ENCODE measurements at regions not wholly inside any gene's neighbourhood (a gene's known extent, or its start where the extent isn't known, plus 50 kb on each side); places are given as distances from the start of the nearest gene placed in this dataset.

DNA sequence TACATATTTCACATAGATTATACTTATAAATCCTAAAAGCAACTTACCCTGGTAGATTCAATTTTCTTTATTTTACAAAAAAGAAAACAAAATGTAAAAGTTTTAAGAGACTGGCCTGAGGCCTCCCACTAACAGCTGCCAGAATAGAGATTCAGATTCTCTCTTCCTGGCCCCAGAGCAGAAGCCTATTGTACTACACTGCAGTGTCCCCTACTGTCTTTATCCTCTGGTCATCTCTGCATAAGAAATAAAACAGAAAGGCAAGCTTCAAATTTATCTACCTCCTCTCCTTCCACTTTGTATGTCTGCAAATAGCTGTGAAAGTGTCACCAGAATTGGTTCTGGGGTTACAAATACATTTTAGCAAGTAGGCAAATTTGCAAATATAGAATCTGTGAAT, 1004.1 kb upstream of the PCDH9 start:
- no peaks in the 10 kb centered on the region for H3K27me3 ChIP-seq (ENCODE audit: insufficient read depth, low read length)
- no peaks in the 10 kb centered on the region for H3K9me3 ChIP-seq (ENCODE audit: low read length)
- H3K4me1 ChIP-seq (ENCODE audit: insufficient read depth, low read length) = peaks cover 9% of the 10 kb centered on the region
- H3K36me3 ChIP-seq (ENCODE audit: insufficient read depth, low read length) = no peaks in the 10 kb centered on the region
- peak overlapping the region; percentile 81 for H2AFZ ChIP-seq (ENCODE audit: low read depth, low read length)
- H3K4me3 ChIP-seq (ENCODE audit: low read length) = no peak overlapping the region

DNA sequence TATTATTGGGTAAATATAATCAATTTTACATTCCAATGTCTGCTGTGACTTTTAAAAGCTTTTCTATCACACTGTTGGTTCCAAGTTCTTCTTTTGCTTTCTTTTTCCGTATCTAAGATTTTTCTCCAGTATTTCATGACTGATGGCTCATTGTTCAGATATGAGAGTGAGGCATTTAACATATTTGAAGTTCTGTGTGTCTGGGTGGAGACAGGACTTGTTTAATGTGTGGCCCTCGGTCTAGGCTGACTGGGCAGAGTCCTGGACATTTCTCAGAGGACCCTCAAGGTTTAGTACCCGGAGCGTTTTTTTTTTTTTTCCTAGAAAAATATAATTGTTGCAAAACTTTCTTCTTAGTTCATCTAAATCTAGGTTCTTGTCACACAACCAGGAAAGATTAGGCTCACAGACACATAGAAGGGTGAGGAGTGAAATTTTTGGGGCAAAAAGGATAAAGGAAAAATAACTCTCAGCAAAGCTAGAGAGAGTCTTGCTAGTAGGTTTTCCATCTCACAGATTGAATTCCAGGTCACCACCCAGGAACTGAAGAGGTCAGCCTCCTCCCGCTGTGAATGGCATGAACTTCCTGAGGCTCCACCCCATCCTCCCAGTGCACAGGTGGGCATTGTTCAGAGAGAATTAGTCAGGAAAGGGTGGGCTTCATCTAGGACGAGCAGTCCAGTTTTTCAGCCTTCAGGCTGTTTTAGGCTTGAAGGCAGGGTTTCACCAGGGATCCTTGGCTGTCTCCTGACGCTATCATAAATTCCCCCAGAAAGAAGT, 1002.4 kb upstream of the PCDH9 start:
- no peak overlapping the region for H2AFZ ChIP-seq (ENCODE audit: low read depth, low read length)
- no peaks in the 10 kb centered on the region for H3K27me3 ChIP-seq (ENCODE audit: insufficient read depth, low read length)

DNA sequence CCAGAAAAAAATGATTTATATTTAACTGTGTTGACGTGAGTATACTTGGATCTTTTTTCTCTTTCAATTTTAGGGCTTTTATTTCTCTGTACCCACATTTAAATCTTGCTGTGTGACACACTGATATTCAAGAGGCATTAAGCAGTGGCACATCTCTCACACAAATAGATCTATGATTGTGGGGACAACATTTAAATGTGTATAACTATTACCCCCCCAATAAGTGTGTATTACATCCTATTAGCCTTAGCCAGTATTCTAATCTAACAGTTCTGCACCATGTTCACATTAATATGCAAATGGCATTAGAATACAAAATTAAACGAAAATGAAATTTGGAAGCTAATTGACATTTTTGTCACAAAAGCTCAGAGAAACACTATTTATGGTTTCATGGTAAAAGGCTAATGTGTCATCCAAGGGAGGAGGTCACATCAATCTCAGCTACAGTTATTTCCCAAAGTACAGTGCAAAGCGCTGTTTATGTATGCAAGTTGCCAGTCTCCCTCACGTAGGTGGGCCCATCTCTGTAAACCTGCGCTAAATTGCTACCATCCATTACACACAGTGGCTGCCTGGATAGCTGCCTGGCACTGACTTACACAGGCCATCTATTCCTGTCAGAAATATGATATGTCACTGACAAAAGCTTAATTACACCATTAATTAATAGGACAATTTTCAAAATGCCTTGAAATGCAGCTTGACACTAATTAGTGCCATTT, 984.7 kb upstream of the PCDH9 start:
- Histone ChIP-seq H3K4me1 (ENCODE audit: insufficient read depth, low read length) (no peaks in the 10 kb centered on the region), H3K36me3 (ENCODE audit: insufficient read depth, low read length) (no peaks in the 10 kb centered on the region), H2AFZ (ENCODE audit: low read depth, low read length) (no peak overlapping the region), H3K27me3 (ENCODE audit: insufficient read depth, low read length) (no peaks in the 10 kb centered on the region), H3K9me3 (ENCODE audit: low read length) (no peaks in the 10 kb centered on the region), H3K4me3 (ENCODE audit: low read length) (no peak overlapping the region)

More for the DNA sequence above, 1002.4 kb upstream of the PCDH9 start:
- H3K9me3 ChIP-seq (ENCODE audit: low read length) = no peaks in the 10 kb centered on the region
- peaks cover 9% of the 10 kb centered on the region for H3K4me1 ChIP-seq (ENCODE audit: insufficient read depth, low read length)
- H3K4me3 ChIP-seq (ENCODE audit: low read length) = no peak overlapping the region
- no peaks in the 10 kb centered on the region for H3K36me3 ChIP-seq (ENCODE audit: insufficient read depth, low read length)

DNA sequence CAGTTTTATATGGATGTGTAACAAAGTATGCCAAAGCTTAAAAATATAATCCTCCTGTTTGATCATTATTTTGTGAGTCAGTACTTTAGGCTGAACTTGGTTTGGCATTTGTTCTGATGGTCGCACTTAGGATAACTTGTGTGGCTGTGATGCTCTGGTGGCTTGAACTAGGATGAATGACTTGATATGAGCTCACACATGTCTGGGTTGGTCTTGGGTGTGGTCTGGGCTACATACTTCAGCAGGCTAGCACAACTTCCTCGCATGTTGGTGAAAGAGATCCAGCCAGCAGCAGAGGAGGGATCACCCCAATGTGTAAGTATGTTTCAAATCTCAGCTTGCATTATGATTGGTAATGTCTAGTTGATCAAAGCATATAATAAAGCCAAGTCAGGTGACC, 969.1 kb upstream of the PCDH9 start:
- H3K4me1 ChIP-seq (ENCODE audit: insufficient read depth, low read length) = no peaks in the 10 kb centered on the region
- H3K4me3 ChIP-seq (ENCODE audit: low read length) = no peak overlapping the region
- no peaks in the 10 kb centered on the region for H3K27me3 ChIP-seq (ENCODE audit: insufficient read depth, low read length)
- no peaks in the 10 kb centered on the region for H3K9me3 ChIP-seq (ENCODE audit: low read length)
- no peak overlapping the region for H2AFZ ChIP-seq (ENCODE audit: low read depth, low read length)
- no peaks in the 10 kb centered on the region for H3K36me3 ChIP-seq (ENCODE audit: insufficient read depth, low read length)

DNA sequence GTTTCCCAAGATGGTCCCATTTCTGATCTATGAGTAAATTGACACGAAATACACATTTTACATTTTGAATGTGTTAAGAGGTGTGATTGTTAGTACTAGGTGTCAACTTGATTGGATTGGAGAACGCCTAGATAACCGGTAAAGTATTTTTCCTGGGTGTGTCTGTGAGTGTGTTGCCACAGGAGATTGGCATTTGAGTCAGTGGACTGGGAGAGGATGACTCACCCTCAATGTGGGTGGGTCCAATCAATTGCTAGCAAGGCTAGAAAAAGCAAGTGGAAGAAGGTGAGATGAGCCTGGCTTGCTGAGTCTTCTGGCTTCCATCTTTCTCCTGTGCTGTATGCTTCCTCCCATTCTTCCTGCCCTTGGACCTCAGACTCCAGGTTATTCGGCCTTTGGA, 960.7 kb upstream of the PCDH9 start:
- Histone ChIP-seq H3K4me3 (ENCODE audit: low read length) (no peak overlapping the region), H3K27me3 (ENCODE audit: insufficient read depth, low read length) (no peaks in the 10 kb centered on the region), H2AFZ (ENCODE audit: low read depth, low read length) (no peak overlapping the region), H3K4me1 (ENCODE audit: insufficient read depth, low read length) (no peaks in the 10 kb centered on the region), H3K36me3 (ENCODE audit: insufficient read depth, low read length) (no peaks in the 10 kb centered on the region), H3K9me3 (ENCODE audit: low read length) (no peaks in the 10 kb centered on the region)

DNA sequence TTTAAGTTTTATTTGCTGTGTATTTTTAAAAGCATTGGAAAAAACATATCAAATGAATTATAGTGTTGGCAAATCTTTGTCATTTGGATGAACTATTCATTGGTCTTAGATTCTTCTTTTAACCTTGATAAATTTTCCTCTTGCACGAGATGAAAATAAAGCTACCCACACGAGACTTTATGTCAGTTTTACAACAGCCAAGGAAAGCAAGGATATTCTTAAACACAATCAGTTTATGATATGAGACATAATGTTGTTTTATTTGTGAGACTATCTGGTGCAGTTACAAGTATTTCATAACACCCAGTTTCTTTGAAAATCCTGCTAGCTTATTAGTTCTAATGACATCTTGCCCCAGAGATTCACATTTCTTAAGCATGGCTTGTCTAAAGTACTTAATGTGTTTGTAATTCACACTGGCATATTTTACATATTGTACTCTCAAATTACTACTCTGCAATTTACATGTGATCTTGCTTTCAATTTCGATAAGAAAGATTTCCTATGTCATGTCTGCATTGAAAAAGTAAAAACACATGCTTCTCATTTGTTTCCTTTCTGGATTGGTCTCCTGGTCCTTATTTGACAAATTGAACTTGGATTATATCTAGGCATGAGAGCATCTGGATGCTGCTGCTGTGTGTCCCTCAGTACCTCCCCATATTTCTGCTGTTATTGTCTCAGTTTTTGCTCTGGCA, 955.5 kb upstream of the PCDH9 start:
- H3K27me3 ChIP-seq (ENCODE audit: insufficient read depth, low read length) = no peaks in the 10 kb centered on the region
- no peaks in the 10 kb centered on the region for H3K9me3 ChIP-seq (ENCODE audit: low read length)
- H3K4me3 ChIP-seq (ENCODE audit: low read length) = no peak overlapping the region
- H2AFZ ChIP-seq (ENCODE audit: low read depth, low read length) = peak overlapping the region; percentile 67
- no peaks in the 10 kb centered on the region for H3K4me1 ChIP-seq (ENCODE audit: insufficient read depth, low read length)
- no peaks in the 10 kb centered on the region for H3K36me3 ChIP-seq (ENCODE audit: insufficient read depth, low read length)

DNA sequence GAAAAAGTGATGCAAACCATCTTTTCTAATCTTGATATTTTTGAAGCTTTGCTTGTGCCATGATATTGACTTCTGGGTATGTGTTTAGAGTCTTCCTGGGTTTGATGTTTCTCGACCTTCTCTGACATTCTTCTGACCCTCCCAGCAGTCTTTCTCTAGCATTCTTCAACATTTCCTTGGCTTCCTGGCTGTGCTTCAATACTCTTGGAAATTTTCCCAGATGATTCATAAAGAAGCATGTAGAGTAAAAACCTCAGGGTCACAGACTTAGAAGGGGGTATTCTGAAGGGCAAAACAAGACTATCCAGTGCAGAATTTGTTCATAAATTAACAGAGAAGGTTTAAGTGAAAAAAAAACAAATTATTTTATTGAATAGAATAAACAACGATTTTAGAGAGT, 946.3 kb upstream of the PCDH9 start:
- Histone ChIP-seq H3K4me3 (ENCODE audit: low read length) (no peak overlapping the region), H3K9me3 (ENCODE audit: low read length) (peaks cover 1% of the 10 kb centered on the region), H3K4me1 (ENCODE audit: insufficient read depth, low read length) (peaks cover 11% of the 10 kb centered on the region), H3K36me3 (ENCODE audit: insufficient read depth, low read length) (no peaks in the 10 kb centered on the region), H2AFZ (ENCODE audit: low read depth, low read length) (no peak overlapping the region), H3K27me3 (ENCODE audit: insufficient read depth, low read length) (no peaks in the 10 kb centered on the region)

DNA sequence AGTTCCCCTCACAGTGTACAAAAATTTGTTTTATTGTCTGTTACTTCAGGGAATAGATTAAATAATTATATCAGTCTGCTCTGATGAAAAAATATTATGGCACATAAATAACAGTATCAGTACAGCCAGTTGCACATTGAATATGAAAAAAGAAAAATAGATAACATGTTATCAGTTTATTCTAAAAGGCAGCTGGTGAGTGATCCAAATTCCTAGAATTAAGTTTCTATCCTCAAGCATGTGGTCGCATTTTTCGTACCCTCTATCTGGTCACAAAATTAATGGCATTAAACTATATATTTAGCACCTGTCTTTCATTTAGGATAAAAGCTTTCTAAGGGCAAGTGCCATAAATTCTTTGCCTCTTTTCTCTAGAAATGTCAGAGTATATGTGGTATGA, 944.8 kb upstream of the PCDH9 start:
- H3K4me1 ChIP-seq (ENCODE audit: insufficient read depth, low read length) = peaks cover 11% of the 10 kb centered on the region
- H3K27me3 ChIP-seq (ENCODE audit: insufficient read depth, low read length) = no peaks in the 10 kb centered on the region
- no peaks in the 10 kb centered on the region for H3K36me3 ChIP-seq (ENCODE audit: insufficient read depth, low read length)
- H3K4me3 ChIP-seq (ENCODE audit: low read length) = no peak overlapping the region
- H2AFZ ChIP-seq (ENCODE audit: low read depth, low read length) = no peak overlapping the region
- peaks cover 1% of the 10 kb centered on the region for H3K9me3 ChIP-seq (ENCODE audit: low read length)

DNA sequence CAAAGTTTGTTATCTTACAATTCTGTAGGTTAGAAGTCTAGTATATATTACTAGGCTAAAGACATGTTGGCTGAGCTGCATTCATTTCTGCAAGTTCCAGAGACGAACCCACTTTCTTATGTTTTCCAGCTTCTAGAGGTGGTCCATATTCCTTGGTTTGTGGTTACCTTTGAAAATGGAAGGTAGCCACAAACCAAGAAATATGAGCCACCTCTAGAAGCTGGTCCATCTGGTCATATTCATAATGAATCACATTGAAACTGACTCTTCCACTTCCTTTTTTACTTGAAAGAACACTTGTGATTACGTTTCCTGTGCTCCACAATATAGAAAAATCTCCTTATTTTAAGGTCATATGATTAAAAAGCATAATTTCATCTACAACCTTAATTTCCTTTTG, 943.0 kb upstream of the PCDH9 start:
- H3K9me3 ChIP-seq (ENCODE audit: low read length) = no peaks in the 10 kb centered on the region
- H3K27me3 ChIP-seq (ENCODE audit: insufficient read depth, low read length) = no peaks in the 10 kb centered on the region
- no peaks in the 10 kb centered on the region for H3K36me3 ChIP-seq (ENCODE audit: insufficient read depth, low read length)
- H3K4me3 ChIP-seq (ENCODE audit: low read length) = no peak overlapping the region
- peaks cover 11% of the 10 kb centered on the region for H3K4me1 ChIP-seq (ENCODE audit: insufficient read depth, low read length)
- H2AFZ ChIP-seq (ENCODE audit: low read depth, low read length) = peak overlapping the region; percentile 38

DNA sequence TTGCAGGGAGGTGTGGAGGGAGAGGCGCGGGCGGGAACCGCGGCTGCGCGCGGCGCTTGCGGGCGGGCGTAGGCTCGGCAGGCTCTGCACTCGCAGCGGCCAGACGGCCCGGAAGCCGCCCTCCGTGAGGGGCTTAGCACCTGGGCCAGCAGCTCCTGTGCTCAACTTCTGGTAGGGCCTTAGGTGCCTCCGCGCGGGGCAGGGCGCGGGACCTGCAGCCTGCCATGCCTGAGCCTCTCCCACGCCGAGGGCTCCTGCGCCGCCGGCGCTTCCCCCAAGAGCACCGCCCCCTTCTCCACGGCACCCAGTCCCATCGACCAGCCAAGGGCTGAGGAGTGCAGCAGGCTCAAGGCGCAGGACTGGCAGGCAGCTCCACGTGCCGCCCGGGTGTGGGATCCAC, 940.8 kb upstream of the PCDH9 start:
- no peaks in the 10 kb centered on the region for H3K27me3 ChIP-seq (ENCODE audit: insufficient read depth, low read length)
- H3K4me1 ChIP-seq (ENCODE audit: insufficient read depth, low read length) = no peaks in the 10 kb centered on the region
- no peaks in the 10 kb centered on the region for H3K36me3 ChIP-seq (ENCODE audit: insufficient read depth, low read length)
- H3K9me3 ChIP-seq (ENCODE audit: low read length) = no peaks in the 10 kb centered on the region
- no peak overlapping the region for H2AFZ ChIP-seq (ENCODE audit: low read depth, low read length)
- no peak overlapping the region for H3K4me3 ChIP-seq (ENCODE audit: low read length)

DNA sequence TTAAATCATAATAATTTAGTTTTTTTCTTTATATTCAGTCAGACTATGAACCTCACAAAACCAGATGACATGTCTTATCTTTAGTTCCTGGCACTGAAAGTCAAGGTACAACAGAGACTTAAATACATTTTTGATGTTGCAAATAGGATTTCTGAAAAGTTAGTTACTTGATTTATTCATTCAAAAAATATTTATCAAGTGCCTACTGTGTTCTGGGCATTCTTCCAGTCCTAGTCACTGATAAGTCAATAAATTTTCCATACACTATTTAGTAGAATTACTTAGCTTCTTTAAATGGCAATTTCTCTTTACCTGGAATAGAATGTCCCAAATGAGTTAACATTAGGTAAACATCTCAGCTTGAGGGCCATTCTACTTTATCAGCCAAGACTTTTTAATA, 938.3 kb upstream of the PCDH9 start:
- Histone ChIP-seq H3K27me3 (ENCODE audit: insufficient read depth, low read length) (no peaks in the 10 kb centered on the region), H2AFZ (ENCODE audit: low read depth, low read length) (no peak overlapping the region), H3K9me3 (ENCODE audit: low read length) (no peaks in the 10 kb centered on the region), H3K4me3 (ENCODE audit: low read length) (no peak overlapping the region), H3K36me3 (ENCODE audit: insufficient read depth, low read length) (no peaks in the 10 kb centered on the region), H3K4me1 (ENCODE audit: insufficient read depth, low read length) (no peaks in the 10 kb centered on the region)

DNA sequence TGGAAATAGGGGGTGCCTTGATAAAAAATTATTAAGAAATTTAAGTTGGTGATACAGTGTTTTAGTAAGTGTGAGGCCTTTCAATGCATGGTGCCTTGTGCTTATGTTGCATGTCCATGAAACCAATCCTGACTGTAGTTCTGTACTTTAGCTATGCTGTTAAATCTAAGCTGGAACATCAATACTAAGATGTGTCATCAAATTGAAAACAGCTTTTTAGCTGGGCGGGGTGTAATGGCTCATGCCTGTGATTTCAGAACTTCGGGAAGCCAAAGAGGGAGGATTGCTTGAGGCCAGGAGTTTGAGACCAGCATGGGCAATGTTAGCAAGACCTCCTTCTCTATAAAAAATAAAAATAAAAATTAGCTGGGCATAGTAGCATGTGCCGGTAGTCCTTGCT, 930.3 kb upstream of the PCDH9 start:
- Histone ChIP-seq H3K27me3 (ENCODE audit: insufficient read depth, low read length) (no peaks in the 10 kb centered on the region), H3K36me3 (ENCODE audit: insufficient read depth, low read length) (no peaks in the 10 kb centered on the region), H3K9me3 (ENCODE audit: low read length) (no peaks in the 10 kb centered on the region), H3K4me3 (ENCODE audit: low read length) (no peak overlapping the region), H2AFZ (ENCODE audit: low read depth, low read length) (no peak overlapping the region), H3K4me1 (ENCODE audit: insufficient read depth, low read length) (no peaks in the 10 kb centered on the region)

DNA sequence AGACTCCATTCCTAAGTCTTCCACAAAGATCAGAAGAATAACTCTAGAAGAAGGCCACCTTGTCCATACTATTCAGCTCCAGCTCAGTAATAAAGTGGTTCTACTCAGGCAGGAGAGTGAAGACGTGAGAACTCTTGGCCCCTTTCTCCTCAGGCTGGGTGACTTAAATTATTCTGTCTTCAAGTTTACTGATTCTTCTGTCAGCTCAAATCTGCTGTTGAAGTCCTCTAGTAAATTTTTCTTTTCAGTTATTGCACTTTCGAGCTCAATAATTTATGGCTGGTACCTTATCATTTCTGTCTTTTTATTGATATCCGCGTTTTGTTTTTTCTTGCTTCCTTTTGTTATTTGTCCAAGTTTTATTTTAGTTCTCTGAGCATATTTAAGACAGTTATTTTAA, 922.3 kb upstream of the PCDH9 start:
- Histone ChIP-seq H2AFZ (ENCODE audit: low read depth, low read length) (no peak overlapping the region), H3K4me1 (ENCODE audit: insufficient read depth, low read length) (no peaks in the 10 kb centered on the region), H3K27me3 (ENCODE audit: insufficient read depth, low read length) (no peaks in the 10 kb centered on the region), H3K9me3 (ENCODE audit: low read length) (no peaks in the 10 kb centered on the region), H3K4me3 (ENCODE audit: low read length) (no peak overlapping the region), H3K36me3 (ENCODE audit: insufficient read depth, low read length) (no peaks in the 10 kb centered on the region)

All from neuron (in vitro differentiated cells).